ENCODE measurements at regions not wholly inside any gene's neighbourhood (a gene's known extent, or its start where the extent isn't known, plus 50 kb on each side); places are given as distances from the start of the nearest gene placed in this dataset.

DNA sequence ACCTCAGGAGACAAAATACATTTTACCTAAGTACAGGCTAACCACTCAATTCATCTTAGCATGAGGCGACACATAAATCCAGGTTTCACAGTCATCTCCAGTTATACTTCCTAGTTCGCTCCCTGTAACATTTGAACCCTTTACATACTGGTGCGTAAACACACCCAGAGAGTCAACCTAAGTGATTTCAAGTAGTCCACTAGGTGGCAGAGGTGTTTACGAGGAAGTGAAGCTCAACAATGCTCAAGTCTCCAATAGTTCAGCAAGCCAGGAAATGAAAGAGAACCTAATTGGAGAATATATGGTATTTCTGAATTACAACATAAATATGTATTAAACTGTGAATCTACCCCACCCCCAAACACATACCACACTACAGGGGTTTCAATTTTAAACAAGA lies 76.3 kb upstream of the ABCB5 start:
- TF ChIP-seq, protein P1, sequence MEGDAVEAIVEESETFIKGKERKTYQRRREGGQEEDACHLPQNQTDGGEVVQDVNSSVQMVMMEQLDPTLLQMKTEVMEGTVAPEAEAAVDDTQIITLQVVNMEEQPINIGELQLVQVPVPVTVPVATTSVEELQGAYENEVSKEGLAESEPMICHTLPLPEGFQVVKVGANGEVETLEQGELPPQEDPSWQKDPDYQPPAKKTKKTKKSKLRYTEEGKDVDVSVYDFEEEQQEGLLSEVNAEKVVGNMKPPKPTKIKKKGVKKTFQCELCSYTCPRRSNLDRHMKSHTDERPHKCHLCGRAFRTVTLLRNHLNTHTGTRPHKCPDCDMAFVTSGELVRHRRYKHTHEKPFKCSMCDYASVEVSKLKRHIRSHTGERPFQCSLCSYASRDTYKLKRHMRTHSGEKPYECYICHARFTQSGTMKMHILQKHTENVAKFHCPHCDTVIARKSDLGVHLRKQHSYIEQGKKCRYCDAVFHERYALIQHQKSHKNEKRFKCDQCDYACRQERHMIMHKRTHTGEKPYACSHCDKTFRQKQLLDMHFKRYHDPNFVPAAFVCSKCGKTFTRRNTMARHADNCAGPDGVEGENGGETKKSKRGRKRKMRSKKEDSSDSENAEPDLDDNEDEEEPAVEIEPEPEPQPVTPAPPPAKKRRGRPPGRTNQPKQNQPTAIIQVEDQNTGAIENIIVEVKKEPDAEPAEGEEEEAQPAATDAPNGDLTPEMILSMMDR (IDR thresholded peaks at IDR 0.05) = peak in 5 of 6 experiments; percentile 17 to 45 (median 39)
- no peak for TF ChIP-seq POLR2A (IDR thresholded peaks at IDR 0.05)

All from adrenal gland (tissue), 5 donors.